ENCODE measurements at regions not wholly inside any gene's neighbourhood (a gene's known extent, or its start where the extent isn't known, plus 50 kb on each side); places are given as distances from the start of the nearest gene placed in this dataset.

DNA sequence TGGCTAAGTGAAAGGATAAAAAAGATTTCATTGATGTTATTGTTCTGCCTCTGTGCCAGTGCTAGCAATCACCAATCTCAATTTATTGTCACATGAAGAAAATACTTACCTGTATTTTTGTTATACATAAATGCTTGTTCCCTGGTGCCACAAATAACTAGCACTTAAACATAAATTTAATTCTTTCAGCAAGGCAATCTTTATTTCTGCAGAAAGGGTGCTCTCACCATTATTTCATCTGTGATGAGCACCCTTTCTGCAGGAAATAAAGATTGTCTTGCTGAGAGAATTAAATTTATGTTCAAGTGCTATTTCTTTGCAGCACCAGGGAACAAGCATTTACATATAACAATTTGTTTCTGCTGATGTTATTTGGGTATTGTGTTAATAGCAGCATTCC lies 87.2 kb downstream of the DIRAS3 start:
- Histone ChIP-seq H3K27me3 (ENCODE audit: control insufficient read depth in 4 of 4, insufficient read depth in 4 of 4, low read length in 3 of 4) (no peaks in the 10 kb centered on the region), H3K9me3 (ENCODE audit: control insufficient read depth in 4 of 4, low read length in 3 of 4) (peaks cover 0 to 15% (median 5%) of the 10 kb centered on the region in 4 donors), H3K4me3 (ENCODE audit: low read depth in 1 of 3, low read length in 3 of 3) (no peak overlapping the region), H3K36me3 (ENCODE audit: control insufficient read depth in 4 of 4, insufficient read depth in 3 of 4, low read depth in 1 of 4, low read length in 3 of 4) (no peaks in the 10 kb centered on the region), H3K4me1 (ENCODE audit: control insufficient read depth in 4 of 4, insufficient read depth in 4 of 4, low read length in 3 of 4) (peaks cover 0 to 10% (median 6%) of the 10 kb centered on the region in 4 donors), H3K27ac (ENCODE audit: low read depth in 1 of 2, low read length in 2 of 2) (no peak overlapping the region), H3K9ac (ENCODE audit: low read depth in 1 of 2, low read length in 2 of 2) (no peak overlapping the region)
- no peak for TF ChIP-seq JUND (IDR thresholded peaks at IDR 0.05)
- no peak for TF ChIP-seq GABPA (IDR thresholded peaks at IDR 0.05 in 1 of 2, conservative IDR thresholded peaks at IDR 0.05 in 1 of 2)
- TF ChIP-seq HNF4A (conservative IDR thresholded peaks at IDR 0.05) = no peak
- no peak for TF ChIP-seq FOXA2 (IDR thresholded peaks at IDR 0.05)
- no peak for TF ChIP-seq SP1 (IDR thresholded peaks at IDR 0.05)
- TF ChIP-seq, protein P1, sequence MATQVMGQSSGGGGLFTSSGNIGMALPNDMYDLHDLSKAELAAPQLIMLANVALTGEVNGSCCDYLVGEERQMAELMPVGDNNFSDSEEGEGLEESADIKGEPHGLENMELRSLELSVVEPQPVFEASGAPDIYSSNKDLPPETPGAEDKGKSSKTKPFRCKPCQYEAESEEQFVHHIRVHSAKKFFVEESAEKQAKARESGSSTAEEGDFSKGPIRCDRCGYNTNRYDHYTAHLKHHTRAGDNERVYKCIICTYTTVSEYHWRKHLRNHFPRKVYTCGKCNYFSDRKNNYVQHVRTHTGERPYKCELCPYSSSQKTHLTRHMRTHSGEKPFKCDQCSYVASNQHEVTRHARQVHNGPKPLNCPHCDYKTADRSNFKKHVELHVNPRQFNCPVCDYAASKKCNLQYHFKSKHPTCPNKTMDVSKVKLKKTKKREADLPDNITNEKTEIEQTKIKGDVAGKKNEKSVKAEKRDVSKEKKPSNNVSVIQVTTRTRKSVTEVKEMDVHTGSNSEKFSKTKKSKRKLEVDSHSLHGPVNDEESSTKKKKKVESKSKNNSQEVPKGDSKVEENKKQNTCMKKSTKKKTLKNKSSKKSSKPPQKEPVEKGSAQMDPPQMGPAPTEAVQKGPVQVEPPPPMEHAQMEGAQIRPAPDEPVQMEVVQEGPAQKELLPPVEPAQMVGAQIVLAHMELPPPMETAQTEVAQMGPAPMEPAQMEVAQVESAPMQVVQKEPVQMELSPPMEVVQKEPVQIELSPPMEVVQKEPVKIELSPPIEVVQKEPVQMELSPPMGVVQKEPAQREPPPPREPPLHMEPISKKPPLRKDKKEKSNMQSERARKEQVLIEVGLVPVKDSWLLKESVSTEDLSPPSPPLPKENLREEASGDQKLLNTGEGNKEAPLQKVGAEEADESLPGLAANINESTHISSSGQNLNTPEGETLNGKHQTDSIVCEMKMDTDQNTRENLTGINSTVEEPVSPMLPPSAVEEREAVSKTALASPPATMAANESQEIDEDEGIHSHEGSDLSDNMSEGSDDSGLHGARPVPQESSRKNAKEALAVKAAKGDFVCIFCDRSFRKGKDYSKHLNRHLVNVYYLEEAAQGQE (IDR thresholded peaks at IDR 0.05) = no peak
- no peak for TF ChIP-seq ATF3 (IDR thresholded peaks at IDR 0.05)
- no peak for TF ChIP-seq HNF4G (IDR thresholded peaks at IDR 0.05)
- no peak for TF ChIP-seq RXRA (IDR thresholded peaks at IDR 0.05)
- no peak for TF ChIP-seq ZBTB33 (IDR thresholded peaks at IDR 0.05)
- TF ChIP-seq NR2F2 (IDR thresholded peaks at IDR 0.05) = no peak
- no peak for DNase-seq (ENCODE audit: low spot score)

DNA sequence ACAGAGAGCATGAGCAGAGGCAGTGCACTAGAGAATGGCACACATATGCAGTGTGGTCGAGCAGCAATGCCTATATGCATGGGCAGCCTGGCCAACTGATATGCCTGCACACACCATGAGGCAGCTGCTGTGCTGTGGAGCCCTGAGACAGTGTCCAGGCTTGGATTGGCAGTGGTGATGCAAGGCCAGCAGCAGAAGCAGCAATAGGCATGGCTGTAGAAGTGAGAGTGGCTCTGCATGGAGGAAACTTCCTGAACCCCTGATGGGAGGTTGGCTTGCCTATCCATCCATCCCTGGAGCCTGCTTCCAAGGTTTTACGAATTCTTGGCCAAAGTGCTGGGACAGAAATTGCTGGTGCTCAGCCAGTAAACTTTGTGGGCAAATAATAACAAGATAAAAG lies 89.7 kb downstream of the DIRAS3 start:
- H3K4me3 ChIP-seq (ENCODE audit: low read depth in 1 of 3, low read length in 3 of 3) = no peak overlapping the region
- no peaks in the 10 kb centered on the region for H3K27me3 ChIP-seq (ENCODE audit: control insufficient read depth in 4 of 4, insufficient read depth in 4 of 4, low read length in 3 of 4)
- H3K9me3 ChIP-seq (ENCODE audit: control insufficient read depth in 4 of 4, low read length in 3 of 4) = peaks cover 0 to 15% (median 5%) of the 10 kb centered on the region in 4 donors
- H3K27ac ChIP-seq (ENCODE audit: low read depth in 1 of 2, low read length in 2 of 2) = no peak overlapping the region
- TF ChIP-seq FOXA2 (IDR thresholded peaks at IDR 0.05) (no peak), YY1 (IDR thresholded peaks at IDR 0.05) (no peak), HNF4G (IDR thresholded peaks at IDR 0.05) (no peak), FOXA1 (IDR thresholded peaks at IDR 0.05) (no peak), HNF4A (conservative IDR thresholded peaks at IDR 0.05) (no peak), NR2F2 (IDR thresholded peaks at IDR 0.05) (no peak), EGR1 (IDR thresholded peaks at IDR 0.05; ENCODE audit: low read depth in 2 of 2) (no peak), TAF1 (conservative IDR thresholded peaks at IDR 0.05) (no peak), GABPA (IDR thresholded peaks at IDR 0.05 in 1 of 2, conservative IDR thresholded peaks at IDR 0.05 in 1 of 2) (no peak), JUND (IDR thresholded peaks at IDR 0.05) (no peak), CTCF (IDR thresholded peaks at IDR 0.05; ENCODE audit: low read depth, low read length, missing input control) (no peak), ATF3 (IDR thresholded peaks at IDR 0.05) (no peak), RAD21 (IDR thresholded peaks at IDR 0.05) (no peak), RXRA (IDR thresholded peaks at IDR 0.05) (no peak), ZBTB33 (IDR thresholded peaks at IDR 0.05) (no peak), SP1 (IDR thresholded peaks at IDR 0.05) (no peak)
- TF ChIP-seq, protein P2, sequence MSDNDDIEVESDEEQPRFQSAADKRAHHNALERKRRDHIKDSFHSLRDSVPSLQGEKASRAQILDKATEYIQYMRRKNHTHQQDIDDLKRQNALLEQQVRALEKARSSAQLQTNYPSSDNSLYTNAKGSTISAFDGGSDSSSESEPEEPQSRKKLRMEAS (IDR thresholded peaks at IDR 0.05) = no peak
- TF ChIP-seq, protein P1 (IDR thresholded peaks at IDR 0.05) = no peak
- H3K9ac ChIP-seq (ENCODE audit: low read depth in 1 of 2, low read length in 2 of 2) = no peak overlapping the region
- WGBS = 79% methylated on average over 2 of the region's 2 CpGs
- no peaks in the 10 kb centered on the region for H3K4me1 ChIP-seq (ENCODE audit: control insufficient read depth in 4 of 4, insufficient read depth in 4 of 4, low read length in 3 of 4)
- DNase-seq (ENCODE audit: low spot score) = no peak
- no peaks in the 10 kb centered on the region for H3K36me3 ChIP-seq (ENCODE audit: control insufficient read depth in 4 of 4, insufficient read depth in 3 of 4, low read depth in 1 of 4, low read length in 3 of 4)

Measured in liver (tissue), 8 donors.